ENCODE measurements at regions not wholly inside any gene's neighbourhood (a gene's known extent, or its start where the extent isn't known, plus 50 kb on each side); places are given as distances from the start of the nearest gene placed in this dataset.

DNA sequence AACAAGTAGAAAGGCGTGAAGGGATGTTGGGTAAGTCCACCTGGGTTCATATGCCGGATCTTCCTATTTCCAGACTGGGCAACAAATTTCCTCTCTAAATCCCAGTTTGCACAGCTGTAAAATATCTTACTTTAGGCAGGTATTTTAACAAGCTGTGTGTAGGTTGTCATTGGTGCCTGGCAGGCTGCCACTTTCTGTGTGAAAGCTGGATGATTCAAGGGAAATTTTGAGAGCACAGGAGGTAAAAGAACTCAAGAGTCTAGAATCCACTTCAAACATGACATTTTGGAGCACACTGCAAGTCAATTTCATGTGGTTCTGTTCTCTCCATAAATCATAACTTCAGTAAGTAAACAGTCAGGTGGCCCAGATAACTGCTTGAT lies 817.4 kb upstream of the AMELY start:
- H3K4me3 Mint-ChIP-seq = no peak overlapping the region
- no peaks in the 10 kb centered on the region for H3K9me3 ChIP-seq (ENCODE audit: control insufficient read depth in 1 of 2, low read length in 2 of 2)
- CTCF ChIA-PET (ENCODE audit: partially characterized antibody) = no interaction called here
- POLR2A ChIA-PET (ENCODE audit: partially characterized antibody) = no interaction called here
- no peaks in the 10 kb centered on the region for H3K36me3 Mint-ChIP-seq
- H3K36me3 ChIP-seq (ENCODE audit: insufficient read depth, low read length) = no peaks in the 10 kb centered on the region
- no peaks in the 10 kb centered on the region for H3K4me1 Mint-ChIP-seq
- intact Hi-C loops (cut with micrococcal nuclease) = no loop called here
- no peak overlapping the region for H3K27ac Mint-ChIP-seq
- H3K9me3 Mint-ChIP-seq = no peaks in the 10 kb centered on the region
- no peak overlapping the region for H3K27ac ChIP-seq (ENCODE audit: low read depth, low read length)
- no peaks in the 10 kb centered on the region for H3K27me3 ChIP-seq (ENCODE audit: insufficient read depth, low read length)
- no peak overlapping the region for H3K4me3 ChIP-seq (ENCODE audit: low read length in 2 of 2)
- H3K4me1 ChIP-seq (ENCODE audit: insufficient read depth, low read length) = no peaks in the 10 kb centered on the region
- DNase-seq = no peak
- H3K27me3 Mint-ChIP-seq = peaks cover 0 to 2% of the 10 kb centered on the region in 2 donors

GRCh38 chrY:7725791-7726460 lies 814.4 kb upstream of the AMELY start:
- CTCF ChIA-PET (ENCODE audit: partially characterized antibody) = no interaction called here
- Mint-ChIP-seq H3K27ac (no peak overlapping the region), H3K36me3 (no peaks in the 10 kb centered on the region), H3K4me1 (no peaks in the 10 kb centered on the region), H3K27me3 (peaks cover 0 to 2% of the 10 kb centered on the region in 2 donors), H3K9me3 (no peaks in the 10 kb centered on the region), H3K4me3 (no peak overlapping the region)
- no peaks in the 10 kb centered on the region for H3K9me3 ChIP-seq (ENCODE audit: control insufficient read depth in 1 of 2, low read length in 2 of 2)
- intact Hi-C loops (cut with micrococcal nuclease) = no loop called here
- H3K36me3 ChIP-seq (ENCODE audit: insufficient read depth, low read length) = no peaks in the 10 kb centered on the region
- H3K27me3 ChIP-seq (ENCODE audit: insufficient read depth, low read length) = no peaks in the 10 kb centered on the region
- H3K27ac ChIP-seq (ENCODE audit: low read depth, low read length) = no peak overlapping the region
- no peak overlapping the region for H3K4me3 ChIP-seq (ENCODE audit: low read length in 2 of 2)
- no peak for DNase-seq
- no peaks in the 10 kb centered on the region for H3K4me1 ChIP-seq (ENCODE audit: insufficient read depth, low read length)
- POLR2A ChIA-PET (ENCODE audit: partially characterized antibody) = no interaction called here

DNA sequence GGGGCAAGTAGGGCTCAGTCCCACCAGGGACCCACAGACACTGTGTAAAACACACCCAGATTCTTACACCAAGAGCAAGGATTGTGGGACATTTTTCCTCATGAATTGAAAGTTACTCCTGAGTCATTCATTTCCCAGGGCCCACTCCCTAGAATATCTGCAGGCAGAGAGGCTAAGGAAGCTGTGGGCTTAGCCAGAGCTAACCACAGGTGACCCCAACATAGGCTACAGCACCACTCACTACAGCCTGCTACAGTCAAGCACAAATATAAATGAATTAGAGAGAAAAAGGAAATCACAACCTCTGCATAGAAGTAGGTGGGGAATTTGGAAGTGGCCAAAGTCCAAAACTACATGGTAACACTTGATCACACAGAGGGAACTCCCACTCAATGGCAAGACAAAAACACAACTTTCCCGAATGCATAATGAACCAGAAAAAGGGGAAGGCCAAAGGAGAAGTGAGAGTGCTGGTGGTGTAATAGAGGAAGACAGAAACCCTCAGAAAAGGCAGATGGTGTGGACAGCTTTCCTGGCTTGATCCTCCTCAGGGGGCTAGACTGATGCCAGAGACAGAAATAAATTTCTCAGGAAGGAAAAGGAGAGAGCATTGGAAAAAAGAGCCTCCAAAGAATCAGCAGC lies 812.6 kb upstream of the AMELY start:
- Mint-ChIP-seq H3K27ac (no peak overlapping the region), H3K4me3 (no peak overlapping the region), H3K36me3 (no peaks in the 10 kb centered on the region), H3K4me1 (no peaks in the 10 kb centered on the region), H3K27me3 (peaks cover 0 to 2% of the 10 kb centered on the region in 2 donors), H3K9me3 (no peaks in the 10 kb centered on the region)
- no peak overlapping the region for H3K27ac ChIP-seq (ENCODE audit: low read depth, low read length)
- DNase-seq = no peak
- H3K36me3 ChIP-seq (ENCODE audit: insufficient read depth, low read length) = no peaks in the 10 kb centered on the region
- H3K4me3 ChIP-seq (ENCODE audit: low read length in 2 of 2) = no peak overlapping the region
- intact Hi-C loops (cut with micrococcal nuclease) = no loop called here
- no peaks in the 10 kb centered on the region for H3K27me3 ChIP-seq (ENCODE audit: insufficient read depth, low read length)
- ChIA-PET POLR2A (ENCODE audit: partially characterized antibody) (no interaction called here), CTCF (ENCODE audit: partially characterized antibody) (no interaction called here)
- no peaks in the 10 kb centered on the region for H3K9me3 ChIP-seq (ENCODE audit: control insufficient read depth in 1 of 2, low read length in 2 of 2)
- H3K4me1 ChIP-seq (ENCODE audit: insufficient read depth, low read length) = no peaks in the 10 kb centered on the region

GRCh38 chrY:7723127-7723526 lies 811.6 kb upstream of the AMELY start:
- Mint-ChIP-seq H3K36me3 (no peaks in the 10 kb centered on the region), H3K27me3 (peaks cover 0 to 2% of the 10 kb centered on the region in 2 donors), H3K4me3 (no peak overlapping the region), H3K4me1 (no peaks in the 10 kb centered on the region), H3K27ac (no peak overlapping the region), H3K9me3 (no peaks in the 10 kb centered on the region)
- no peaks in the 10 kb centered on the region for H3K27me3 ChIP-seq (ENCODE audit: insufficient read depth, low read length)
- no peak for DNase-seq
- CTCF ChIA-PET (ENCODE audit: partially characterized antibody) = no interaction called here
- no peaks in the 10 kb centered on the region for H3K4me1 ChIP-seq (ENCODE audit: insufficient read depth, low read length)
- H3K27ac ChIP-seq (ENCODE audit: low read depth, low read length) = no peak overlapping the region
- no peaks in the 10 kb centered on the region for H3K9me3 ChIP-seq (ENCODE audit: control insufficient read depth in 1 of 2, low read length in 2 of 2)
- no peaks in the 10 kb centered on the region for H3K36me3 ChIP-seq (ENCODE audit: insufficient read depth, low read length)
- H3K4me3 ChIP-seq (ENCODE audit: low read length in 2 of 2) = no peak overlapping the region
- POLR2A ChIA-PET (ENCODE audit: partially characterized antibody) = no interaction called here
- intact Hi-C loops (cut with micrococcal nuclease) = no loop called here

DNA sequence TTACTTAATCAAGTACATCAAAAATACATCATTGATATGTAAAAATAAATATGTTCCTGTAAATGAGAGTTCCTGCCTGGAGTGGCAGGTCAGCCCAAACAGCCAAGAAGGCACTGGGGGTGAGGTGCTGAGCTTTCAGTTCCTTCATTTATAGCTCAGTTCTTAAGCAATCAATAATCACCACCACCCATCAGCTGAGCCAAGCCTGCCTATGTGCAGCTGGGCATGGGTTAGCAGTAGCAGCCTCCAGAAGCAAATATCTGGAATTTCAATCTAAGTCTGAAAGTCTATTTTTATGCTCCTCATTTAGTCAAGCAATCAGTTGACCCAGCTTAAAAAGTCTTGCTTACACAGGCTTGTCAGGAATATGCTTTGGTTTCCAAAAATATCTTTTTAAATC lies 811.0 kb upstream of the AMELY start:
- H3K27me3 ChIP-seq (ENCODE audit: insufficient read depth, low read length) = no peaks in the 10 kb centered on the region
- H3K36me3 ChIP-seq (ENCODE audit: insufficient read depth, low read length) = no peaks in the 10 kb centered on the region
- no peaks in the 10 kb centered on the region for H3K9me3 ChIP-seq (ENCODE audit: control insufficient read depth in 1 of 2, low read length in 2 of 2)
- no peaks in the 10 kb centered on the region for H3K4me1 ChIP-seq (ENCODE audit: insufficient read depth, low read length)
- no peak overlapping the region for H3K4me3 Mint-ChIP-seq
- H3K27ac ChIP-seq (ENCODE audit: low read depth, low read length) = no peak overlapping the region
- H3K4me1 Mint-ChIP-seq = no peaks in the 10 kb centered on the region
- no peak overlapping the region for H3K27ac Mint-ChIP-seq
- peaks cover 0 to 2% of the 10 kb centered on the region in 2 donors for H3K27me3 Mint-ChIP-seq
- DNase-seq = no peak
- H3K9me3 Mint-ChIP-seq = no peaks in the 10 kb centered on the region
- ChIA-PET POLR2A (ENCODE audit: partially characterized antibody) (no interaction called here), CTCF (ENCODE audit: partially characterized antibody) (no interaction called here)
- H3K4me3 ChIP-seq (ENCODE audit: low read length in 2 of 2) = no peak overlapping the region
- intact Hi-C loops (cut with micrococcal nuclease) = no loop called here
- H3K36me3 Mint-ChIP-seq = no peaks in the 10 kb centered on the region

- H3K27me3 ChIP-seq (ENCODE audit: insufficient read depth, low read length) = no peaks in the 10 kb centered on the region
- H3K4me1 ChIP-seq (ENCODE audit: insufficient read depth, low read length) = no peaks in the 10 kb centered on the region
- H3K36me3 ChIP-seq (ENCODE audit: insufficient read depth, low read length) = no peaks in the 10 kb centered on the region
- H3K27ac Mint-ChIP-seq = no peak overlapping the region
- no peak overlapping the region for H3K4me3 ChIP-seq (ENCODE audit: low read length in 2 of 2)
- intact Hi-C loops (cut with micrococcal nuclease) = no loop called here
- DNase-seq = no peak
- no peak overlapping the region for H3K4me3 Mint-ChIP-seq
- no peaks in the 10 kb centered on the region for H3K36me3 Mint-ChIP-seq
- no peak overlapping the region for H3K27ac ChIP-seq (ENCODE audit: low read depth, low read length)
- ChIA-PET CTCF (ENCODE audit: partially characterized antibody) (no interaction called here), POLR2A (ENCODE audit: partially characterized antibody) (no interaction called here)
- H3K9me3 Mint-ChIP-seq = no peaks in the 10 kb centered on the region
- H3K4me1 Mint-ChIP-seq = no peaks in the 10 kb centered on the region
- peaks cover 0 to 2% of the 10 kb centered on the region in 2 donors for H3K27me3 Mint-ChIP-seq
- no peaks in the 10 kb centered on the region for H3K9me3 ChIP-seq (ENCODE audit: control insufficient read depth in 1 of 2, low read length in 2 of 2)
These were observed 809.4 kb upstream of the AMELY start for GRCh38 chrY:7720974-7721373.

DNA sequence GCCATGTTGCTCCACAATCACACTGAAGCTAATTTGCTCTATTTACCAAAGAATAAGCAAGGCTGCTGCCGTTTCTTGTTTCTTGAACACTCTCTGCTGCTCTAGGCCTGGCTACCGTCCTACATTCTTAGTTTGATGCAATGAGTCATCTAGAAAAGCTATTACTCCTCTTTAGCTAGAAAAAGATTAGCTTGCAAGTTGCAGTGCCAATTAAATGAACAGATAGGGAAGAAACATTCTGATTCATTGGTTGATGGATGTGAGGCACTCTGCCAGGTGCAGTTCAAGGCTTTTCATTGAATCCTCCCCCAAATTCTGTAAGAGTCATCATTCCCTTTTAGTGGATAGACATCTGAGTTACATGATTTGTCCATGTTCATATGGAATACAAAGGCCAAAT lies 807.7 kb upstream of the AMELY start:
- Histone ChIP-seq H3K36me3 (ENCODE audit: insufficient read depth, low read length) (no peaks in the 10 kb centered on the region), H3K4me1 (ENCODE audit: insufficient read depth, low read length) (no peaks in the 10 kb centered on the region), H3K27ac (ENCODE audit: low read depth, low read length) (no peak overlapping the region), H3K4me3 (ENCODE audit: low read length in 2 of 2) (no peak overlapping the region), H3K27me3 (ENCODE audit: insufficient read depth, low read length) (no peaks in the 10 kb centered on the region), H3K9me3 (ENCODE audit: control insufficient read depth in 1 of 2, low read length in 2 of 2) (no peaks in the 10 kb centered on the region)
- Mint-ChIP-seq H3K27me3 (no peaks in the 10 kb centered on the region), H3K9me3 (no peaks in the 10 kb centered on the region), H3K27ac (no peak overlapping the region), H3K4me1 (no peaks in the 10 kb centered on the region), H3K36me3 (no peaks in the 10 kb centered on the region), H3K4me3 (no peak overlapping the region)
- intact Hi-C loops (cut with micrococcal nuclease) = no loop called here
- ChIA-PET CTCF (ENCODE audit: partially characterized antibody) (no interaction called here), POLR2A (ENCODE audit: partially characterized antibody) (no interaction called here)
- DNase-seq = no peak

- Histone ChIP-seq H3K27me3 (ENCODE audit: insufficient read depth, low read length) (no peaks in the 10 kb centered on the region), H3K4me1 (ENCODE audit: insufficient read depth, low read length) (no peaks in the 10 kb centered on the region), H3K9me3 (ENCODE audit: control insufficient read depth in 1 of 2, low read length in 2 of 2) (no peaks in the 10 kb centered on the region), H3K27ac (ENCODE audit: low read depth, low read length) (no peak overlapping the region), H3K4me3 (ENCODE audit: low read length in 2 of 2) (no peak overlapping the region), H3K36me3 (ENCODE audit: insufficient read depth, low read length) (no peaks in the 10 kb centered on the region)
- H3K4me1 Mint-ChIP-seq = no peaks in the 10 kb centered on the region
- H3K27me3 Mint-ChIP-seq = no peaks in the 10 kb centered on the region
- no peaks in the 10 kb centered on the region for H3K9me3 Mint-ChIP-seq
- H3K4me3 Mint-ChIP-seq = no peak overlapping the region
- ChIA-PET POLR2A (ENCODE audit: partially characterized antibody) (no interaction called here), CTCF (ENCODE audit: partially characterized antibody) (no interaction called here)
- DNase-seq = no peak
- intact Hi-C loops (cut with micrococcal nuclease) = no loop called here
- H3K27ac Mint-ChIP-seq = no peak overlapping the region
- no peaks in the 10 kb centered on the region for H3K36me3 Mint-ChIP-seq
These were observed 807.1 kb upstream of the AMELY start for GRCh38 chrY:7718626-7719025.
